LoVo (cell line): ENCODE measurements at regions not wholly inside any gene's neighbourhood (a gene's known extent, or its start where the extent isn't known, plus 50 kb on each side); places are given as distances from the start of the nearest gene placed in this dataset.

ENCODE experiments used
- DNase-seq: peaks from one replicate; pipeline ENCODE4 v3.0.0-alpha.2; 2016; ENCODE audit warnings: low spot score

DNA sequence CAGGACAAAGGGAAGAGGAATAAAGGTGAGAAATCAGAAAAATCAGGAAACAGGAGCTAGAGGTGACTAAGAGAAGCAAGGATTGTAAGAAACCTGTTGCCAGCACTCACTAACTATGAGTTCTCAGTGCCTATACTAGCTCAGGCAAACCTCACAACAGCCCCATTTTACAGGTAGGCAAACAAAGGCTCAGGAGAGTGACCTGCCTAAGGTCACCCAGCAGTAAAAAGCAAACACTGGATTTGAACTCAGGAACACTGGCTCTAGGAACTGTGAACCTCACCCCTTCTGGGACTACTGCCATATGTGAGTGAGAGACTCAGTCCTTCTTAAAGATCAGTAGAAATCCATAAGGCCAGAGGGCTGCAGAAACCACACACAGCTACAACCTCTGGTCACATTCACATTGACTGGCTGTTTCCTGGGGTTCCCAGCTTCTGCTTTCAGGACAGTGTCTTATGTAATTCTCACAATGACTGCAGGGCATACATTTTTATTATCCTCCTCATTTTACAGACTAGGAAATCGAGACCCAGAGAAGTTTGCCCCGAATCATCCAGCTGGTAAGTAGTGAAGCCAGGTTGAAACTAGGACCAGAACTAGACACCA is 80.7 kb upstream of the MAFB start:
- DNase-seq = no peak

DNA sequence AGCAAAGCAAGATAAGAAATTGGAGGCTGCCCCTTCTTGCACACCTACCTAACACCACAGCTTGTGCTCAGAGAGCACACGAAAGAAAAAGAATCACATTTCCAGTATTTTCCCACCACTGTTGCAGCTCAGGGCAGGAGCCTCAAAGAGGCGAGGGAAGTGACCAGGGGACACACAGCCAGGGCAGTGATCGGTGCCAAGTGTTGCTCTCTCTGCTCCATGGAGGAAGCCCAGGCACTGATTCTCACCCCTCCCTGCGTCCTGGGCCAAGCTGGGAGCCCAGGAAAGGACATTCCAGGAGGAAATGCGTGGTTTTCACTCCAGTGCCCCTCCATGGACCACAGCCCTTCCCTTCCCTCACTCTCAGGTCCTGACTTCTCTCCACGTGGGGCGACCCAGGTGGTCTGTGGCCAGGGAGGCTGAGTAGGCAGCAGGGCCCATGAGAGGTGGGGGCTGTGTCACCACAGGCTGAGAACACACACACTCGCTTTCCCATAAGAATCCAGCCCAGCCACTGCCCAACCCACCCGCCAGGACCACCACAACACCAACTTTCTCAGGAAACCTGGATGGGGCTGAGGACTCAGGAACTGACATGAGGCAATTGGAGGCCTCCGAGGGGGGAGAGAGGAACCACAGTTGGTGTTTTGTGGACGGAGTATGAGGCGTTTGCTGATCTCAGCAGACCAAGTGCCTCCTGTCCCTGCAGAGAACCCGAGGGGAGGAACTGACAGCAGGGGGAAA is 81.7 kb upstream of the MAFB start:
- no peak for DNase-seq

DNA sequence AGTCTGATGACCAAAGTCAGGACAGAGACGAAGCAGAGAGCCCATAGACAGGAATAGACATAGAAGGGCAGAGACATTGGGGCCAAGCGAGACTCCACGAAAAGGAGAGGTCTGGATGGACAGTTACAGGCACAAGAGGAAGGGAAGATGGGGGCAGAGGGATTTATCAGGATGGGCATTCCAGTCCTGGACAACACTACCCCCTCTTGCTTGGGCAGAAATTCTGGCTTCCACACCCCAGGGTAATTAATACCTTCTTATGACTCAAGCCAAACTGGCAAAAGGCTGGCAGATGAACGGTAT is 82.2 kb upstream of the MAFB start:
- no peak for DNase-seq

DNA sequence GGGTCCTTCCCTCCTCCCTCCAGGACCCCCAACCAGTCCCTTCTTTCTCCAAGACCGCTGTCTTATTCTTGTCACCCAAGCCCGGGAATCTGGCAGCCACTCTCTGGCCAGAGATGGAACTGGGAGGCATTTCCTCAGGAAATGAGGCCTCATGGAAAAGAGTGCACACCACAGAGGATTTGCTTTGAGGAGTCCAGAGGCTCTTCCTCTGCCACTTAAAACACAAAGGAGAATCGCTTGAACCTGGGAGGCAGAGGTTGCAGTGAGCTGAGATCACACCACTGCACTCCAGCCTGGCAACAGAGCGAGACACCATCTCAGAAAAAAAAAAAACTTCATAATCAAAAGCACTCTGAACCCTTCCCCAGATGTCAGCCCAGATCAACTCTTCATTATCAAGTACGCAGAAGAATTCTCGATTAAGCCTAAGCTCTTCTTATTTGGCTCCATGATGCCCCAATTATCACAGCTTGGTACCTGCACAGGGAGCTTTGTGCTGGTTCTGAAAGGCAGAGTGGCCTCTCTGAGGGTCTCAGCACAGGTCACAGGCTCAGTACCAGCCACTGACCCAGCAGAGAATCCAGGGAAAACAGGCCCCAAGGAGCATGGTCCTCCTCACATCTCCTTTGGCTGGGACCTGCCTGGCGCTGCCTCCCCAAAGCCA is 82.9 kb upstream of the MAFB start:
- no peak for DNase-seq

DNA sequence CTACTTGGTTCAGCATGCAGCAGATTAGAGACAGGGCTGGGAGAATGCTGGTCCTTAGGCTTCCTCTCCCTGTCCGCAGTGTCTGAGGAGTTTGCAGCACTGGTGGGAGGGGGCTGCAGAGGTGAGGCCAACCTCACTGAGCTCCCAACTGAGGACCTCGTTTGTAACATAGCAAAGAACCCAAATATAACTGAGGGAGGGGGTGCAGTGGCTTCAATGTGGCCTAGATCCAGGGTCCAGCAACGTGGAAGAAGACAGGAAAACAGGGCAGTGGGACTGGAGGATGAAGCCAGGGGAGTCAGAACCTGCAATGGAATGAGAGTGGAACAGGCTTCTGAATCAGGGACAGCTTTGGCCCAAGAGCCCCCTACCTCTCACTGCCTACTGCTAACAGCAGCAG is 84.3 kb upstream of the MAFB start:
- no peak for DNase-seq

DNA sequence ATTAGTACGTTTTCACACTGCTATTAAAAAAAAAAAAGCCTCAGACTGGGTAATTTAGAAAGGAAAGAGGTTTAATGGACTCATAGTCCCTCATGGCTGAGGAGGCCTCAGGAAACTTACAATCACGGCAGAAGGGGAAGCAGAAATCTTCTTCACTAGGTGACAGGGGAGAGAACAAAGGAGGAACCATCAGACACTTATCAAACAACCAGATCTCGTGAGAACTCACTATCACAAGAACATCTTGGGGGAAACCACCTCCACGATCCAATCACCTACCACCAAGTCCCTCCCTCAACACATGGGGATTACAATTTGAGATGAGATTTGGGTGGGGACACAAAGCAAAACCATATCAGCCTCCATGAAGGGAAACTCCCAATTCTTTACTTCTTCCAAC is 85.2 kb upstream of the MAFB start:
- DNase-seq = no peak

DNA sequence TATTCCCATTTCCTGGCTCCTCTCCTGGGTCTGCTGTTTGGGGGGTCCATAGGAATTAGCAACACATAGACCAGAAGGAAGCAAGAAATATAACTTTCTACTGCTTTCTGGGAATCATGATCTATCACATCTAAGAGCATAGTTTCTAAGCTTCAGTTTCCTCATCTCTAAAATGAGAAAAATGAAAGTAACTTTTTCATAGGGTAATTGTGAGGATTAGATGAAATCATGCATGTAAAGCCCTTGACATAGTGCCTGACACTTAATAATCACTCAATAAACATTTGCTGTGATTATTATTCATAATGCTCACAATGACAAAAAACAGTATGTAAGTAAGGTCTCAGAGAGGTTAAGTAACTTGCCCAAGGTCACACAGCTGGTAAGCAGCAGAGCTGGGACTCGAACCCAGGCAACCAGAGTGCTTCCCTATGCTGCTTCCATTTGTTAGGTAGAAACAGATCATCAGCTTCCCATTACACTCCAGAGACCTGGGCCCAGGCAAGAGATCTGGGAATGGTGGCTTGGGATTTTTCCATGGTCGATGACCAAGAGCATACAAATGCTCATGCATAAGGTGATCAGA is 86.6 kb upstream of the MAFB start:
- DNase-seq = no peak

DNA sequence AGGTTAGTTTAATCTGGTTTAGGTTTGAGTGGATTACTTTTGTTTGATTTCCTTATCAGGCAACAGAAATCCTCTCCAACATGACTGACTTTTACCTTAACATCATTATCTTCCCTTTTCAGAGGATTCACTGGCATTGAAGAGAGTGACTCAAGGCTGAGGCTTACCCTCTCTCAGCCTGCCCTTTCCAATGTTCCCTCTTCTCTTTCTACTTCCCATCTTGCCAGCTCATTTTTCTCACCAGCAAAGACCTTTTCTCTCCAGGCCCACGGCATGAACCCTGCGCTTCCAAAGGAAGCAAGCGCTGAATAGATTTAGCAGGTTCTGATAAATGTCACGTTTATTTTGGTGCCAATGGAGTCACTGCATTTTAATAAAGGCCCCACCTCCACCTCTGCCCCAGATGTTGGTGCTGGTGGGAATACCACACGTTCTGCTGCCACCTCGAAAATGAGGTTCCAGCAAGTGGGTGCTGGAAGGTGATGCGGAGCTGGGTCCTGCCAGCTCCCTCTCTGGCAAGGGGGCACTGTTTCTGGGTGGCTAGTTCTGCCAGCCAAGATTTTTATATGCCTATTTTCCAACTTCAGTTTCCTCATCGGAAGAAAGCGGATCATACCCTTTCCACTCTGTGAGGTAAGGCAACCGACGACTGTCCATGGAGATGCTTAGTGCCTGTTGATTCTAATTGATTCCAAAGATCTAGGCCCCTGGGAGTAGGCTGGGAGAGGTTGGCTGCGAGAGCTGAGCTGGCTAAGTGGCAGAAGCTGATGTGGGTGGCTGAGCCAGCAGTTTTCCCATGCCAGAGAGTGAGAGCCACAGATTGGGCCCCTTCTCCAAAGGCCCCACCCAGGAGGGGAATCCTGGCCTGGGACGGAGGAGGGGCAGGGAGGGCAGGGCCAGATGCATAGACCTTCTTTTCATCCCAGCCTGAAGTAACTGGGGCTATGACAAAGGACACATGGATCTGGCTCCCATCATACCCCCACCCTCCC is 87.7 kb upstream of the MAFB start:
- no peak for DNase-seq

DNA sequence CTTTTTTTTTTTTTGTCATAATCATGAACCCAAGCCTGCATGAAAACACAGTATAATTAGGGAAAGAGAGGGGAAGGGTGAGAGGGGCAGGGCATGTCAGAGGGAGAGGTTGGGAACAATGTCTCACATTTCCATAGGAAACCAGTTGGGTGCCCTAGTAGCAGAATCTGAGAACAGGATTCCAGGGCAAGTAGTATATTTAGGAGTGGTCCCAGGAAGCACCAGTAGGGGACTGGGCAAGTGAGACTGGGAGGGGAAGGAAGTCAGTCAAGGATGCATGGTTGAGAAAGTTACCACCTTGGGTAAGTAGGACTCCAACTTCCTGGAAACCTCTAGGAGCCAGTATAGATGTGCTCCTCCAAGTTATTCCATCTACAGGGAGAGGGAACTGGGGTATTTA is 88.6 kb upstream of the MAFB start:
- DNase-seq = no peak

DNA sequence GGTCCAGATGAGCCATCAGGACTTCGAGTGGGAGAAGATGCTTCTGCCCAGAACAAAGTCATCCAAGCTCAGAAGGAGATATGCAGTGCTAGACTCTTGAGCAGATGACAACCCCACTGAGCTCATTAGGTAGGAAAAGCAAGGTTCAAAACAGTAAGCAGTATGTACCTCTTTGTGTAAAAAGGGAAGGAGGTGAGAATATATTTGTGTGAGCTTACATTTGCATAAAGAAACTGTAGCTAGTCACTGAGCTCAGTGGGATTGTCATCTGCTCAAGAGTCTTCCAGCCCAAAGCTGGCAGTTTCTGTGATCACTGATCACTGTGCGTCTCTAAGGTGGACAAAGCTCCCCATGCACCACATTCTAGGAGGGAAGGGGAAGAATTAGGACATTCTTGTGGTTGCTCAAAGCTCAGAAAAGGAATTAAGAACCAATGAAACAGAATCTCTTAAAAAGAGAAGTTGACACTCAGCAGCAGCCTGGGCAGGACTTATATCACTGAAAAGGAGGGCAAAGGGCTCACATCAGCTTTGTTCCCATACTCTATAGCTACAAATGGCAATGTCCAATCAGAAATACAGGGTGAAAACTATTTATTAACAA is 90.0 kb upstream of the MAFB start:
- DNase-seq = no peak

DNA sequence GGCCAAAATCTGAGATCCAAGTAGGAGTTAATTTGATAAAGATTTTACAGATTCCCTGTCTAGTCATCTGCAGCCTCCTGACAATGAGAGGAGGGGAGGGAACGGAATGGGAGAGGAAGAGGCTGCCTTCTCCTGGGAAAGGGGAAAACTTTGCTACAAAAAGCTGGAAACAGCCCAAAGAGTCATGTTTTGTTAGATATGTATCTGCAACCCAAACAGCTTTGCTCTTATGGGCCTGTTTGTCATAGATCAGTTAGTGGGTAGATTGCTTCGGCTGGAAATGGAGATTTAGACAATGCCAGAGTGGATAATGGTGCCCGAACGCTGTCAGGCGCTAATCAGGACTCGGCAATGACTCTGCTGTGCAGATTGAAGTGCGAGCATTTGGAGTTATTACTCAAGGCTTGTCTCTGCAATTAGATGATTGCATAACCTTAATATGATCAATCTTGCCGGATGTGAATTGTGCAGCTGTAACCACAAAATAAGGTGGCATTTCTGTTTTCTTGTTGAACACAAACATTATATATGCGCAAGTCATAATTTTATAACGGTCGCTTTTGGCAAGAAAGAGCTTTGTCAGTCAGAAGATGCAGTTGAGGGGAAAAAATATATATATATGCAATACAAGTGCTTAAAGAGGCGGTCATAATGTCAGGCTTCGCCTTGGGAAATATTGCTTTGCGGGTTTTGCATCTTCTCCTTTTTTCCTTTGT is 92.4 kb upstream of the MAFB start:
- no peak for DNase-seq

DNA sequence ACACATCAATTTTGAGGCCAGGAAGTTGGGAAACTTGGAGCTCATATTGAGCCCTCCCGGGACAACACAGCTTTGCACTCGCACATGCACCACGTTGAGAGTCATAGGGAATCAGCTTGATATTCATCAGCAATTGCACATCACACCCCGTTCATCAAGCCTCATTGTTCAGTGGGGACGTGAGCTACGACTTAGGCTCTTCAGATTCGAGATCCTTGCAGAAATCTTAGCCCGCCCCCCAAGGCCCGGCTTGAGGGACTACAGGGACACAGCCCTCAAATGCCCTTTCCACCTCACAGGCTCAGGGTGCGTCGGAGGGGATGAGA is 93.0 kb upstream of the MAFB start:
- DNase-seq = no peak

DNA sequence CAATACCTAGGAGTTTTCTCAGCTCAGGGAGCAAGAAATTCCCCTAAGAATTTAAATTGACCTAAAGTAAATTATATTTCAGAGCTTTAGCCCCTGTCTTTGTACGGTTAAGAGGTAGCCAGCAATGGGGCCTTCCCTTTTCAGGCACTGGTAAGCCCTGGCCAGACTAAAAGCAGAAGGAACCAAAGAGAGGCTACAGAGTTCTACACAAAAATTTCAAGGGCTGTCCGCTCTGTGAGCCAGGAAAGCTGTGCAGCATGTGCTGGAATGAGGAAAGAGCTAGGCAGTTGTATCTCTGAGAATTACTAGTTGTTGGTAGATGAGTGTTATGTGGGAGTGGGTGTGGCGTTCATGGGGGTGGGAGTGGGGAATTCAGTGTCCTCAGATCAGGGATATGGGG is 96.3 kb upstream of the MAFB start:
- no peak for DNase-seq

DNA sequence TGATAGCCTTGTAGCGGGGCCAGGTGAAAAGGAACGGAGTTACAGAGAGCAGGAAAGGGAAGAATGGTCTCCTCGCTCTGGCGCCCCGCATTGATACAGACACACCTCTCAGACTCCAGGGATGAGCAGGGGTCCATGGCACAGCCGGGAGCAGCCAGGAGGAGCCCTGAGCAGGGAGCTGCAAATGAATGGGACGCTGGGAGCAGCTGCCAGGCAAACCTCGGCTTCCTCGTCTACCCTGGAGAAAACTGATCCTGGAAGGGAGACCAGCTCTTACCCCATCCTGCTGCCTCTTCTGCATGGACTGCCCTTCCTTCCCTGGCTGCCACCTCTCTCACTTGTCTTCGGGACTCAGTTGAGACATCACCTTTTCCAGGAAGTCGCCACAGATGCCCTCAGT is 97.3 kb upstream of the MAFB start:
- no peak for DNase-seq

DNA sequence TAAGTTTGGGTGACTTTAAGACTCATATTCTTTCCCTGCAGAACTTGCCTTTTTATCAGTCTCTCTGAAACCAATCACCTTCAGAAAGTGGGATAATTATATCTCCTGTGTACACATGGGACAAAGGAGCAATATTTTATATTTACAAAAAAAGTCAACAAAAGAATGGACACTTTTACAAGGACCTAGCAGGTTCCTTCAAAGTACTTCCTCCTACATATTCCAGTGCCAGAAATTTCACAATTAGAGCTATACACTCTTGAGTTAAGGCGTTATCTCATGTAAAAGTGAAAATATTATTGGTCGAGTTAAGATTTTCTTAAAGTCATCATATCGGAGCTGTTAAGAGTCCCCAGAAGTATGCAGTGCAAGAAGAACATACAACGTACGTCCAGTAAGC is 98.9 kb upstream of the MAFB start:
- no peak for DNase-seq

DNA sequence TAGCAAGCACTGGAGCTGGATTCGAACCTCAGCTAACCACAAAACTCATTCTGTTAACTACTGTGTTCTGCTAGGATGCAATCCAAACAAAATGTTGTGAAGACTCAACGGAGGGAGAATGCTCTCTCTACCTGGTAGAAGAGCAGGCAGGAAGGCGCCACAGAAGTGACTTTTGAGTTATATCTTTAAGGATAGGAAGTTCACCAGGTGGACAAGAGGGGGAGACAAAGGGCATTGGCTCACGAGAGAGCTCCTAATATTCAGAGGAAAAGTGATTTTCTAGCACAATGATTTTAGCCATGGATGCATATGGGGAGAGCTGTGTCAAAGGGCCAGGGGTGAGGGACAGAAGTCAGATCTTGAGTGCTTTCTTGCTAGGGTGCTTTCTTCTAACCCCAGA is 108.4 kb upstream of the MAFB start:
- peak; percentile 16 for DNase-seq

DNA sequence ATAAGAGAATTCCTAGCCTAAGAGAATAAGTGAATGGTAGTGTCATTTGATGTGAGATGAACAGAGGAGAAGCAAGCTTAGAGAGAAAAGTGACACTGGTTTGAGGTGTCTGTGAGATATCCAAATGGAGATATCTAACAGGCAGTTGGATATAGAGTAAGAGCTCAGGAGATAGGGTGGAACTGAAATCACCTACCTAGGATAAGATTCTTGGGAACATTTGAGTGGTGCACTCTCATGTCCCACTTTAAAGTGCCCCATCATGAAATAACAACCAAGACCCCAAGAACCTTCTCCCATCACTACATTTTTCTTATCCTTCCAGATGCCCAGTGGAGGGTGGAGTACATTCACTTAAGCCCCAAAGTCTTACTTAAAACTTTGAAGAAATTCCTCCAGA is 109.0 kb upstream of the MAFB start:
- DNase-seq = no peak

DNA sequence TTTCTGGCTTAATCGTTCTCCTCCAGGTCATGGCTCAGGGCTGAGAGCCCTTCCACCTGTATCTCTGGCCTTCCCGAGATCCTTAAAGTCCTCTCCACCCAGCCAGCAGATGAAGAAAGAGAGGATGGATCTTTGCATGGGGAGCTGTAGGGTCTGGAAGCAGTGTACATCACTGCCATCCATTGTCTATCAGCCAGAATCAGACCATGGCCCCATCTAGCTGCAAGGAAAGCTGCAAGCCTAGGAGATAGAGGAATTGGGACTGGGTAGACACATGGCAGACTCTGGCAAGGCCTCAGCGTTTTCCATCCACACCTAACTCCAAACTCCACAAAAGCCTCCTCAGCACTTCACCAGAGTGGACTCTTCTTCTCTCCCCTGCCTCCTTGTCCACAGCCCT is 113.8 kb upstream of the MAFB start:
- no peak for DNase-seq

DNA sequence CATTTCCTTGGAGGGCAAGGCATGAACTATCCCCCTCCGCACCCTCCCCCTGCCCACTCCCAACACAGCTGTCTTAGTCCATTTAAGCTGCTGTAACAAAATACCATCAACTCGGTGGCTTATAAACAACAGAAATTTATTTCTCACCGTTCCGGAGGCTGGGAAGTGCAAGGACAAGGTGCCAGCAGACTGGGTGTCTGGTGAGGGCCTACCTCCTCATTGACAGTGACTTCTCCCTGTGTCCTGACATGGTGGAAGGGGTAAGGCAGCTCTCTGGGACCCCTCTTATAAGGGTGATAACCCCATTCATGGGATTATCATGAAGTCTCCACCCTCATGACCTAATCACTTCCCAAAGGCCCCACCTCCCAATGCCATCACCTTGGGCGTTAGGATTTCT is 114.3 kb upstream of the MAFB start:
- no peak for DNase-seq

DNA sequence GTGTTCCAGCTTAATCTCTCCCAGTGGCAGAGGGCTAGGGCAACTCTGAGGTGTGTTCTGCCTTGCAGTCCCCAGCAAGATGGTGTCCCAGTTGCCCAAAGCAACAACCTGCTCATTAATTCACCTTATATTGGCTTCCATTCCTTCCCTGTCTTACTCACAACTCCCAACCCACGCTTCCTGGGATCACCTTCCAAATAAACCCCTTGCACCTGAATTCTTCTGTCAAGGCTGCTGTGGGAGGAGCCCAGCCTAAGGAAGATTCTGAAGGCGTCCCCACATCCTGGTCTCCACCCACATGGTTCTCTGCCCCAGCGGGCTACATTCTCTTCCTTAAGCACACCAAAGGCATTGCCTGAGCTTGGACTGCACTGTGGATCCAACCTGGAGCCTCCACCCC is 116.6 kb upstream of the MAFB start:
- no peak for DNase-seq
